GM12878 (cell line): ENCODE measurements at regions not wholly inside any gene's neighbourhood (a gene's known extent, or its start where the extent isn't known, plus 50 kb on each side); places are given as distances from the start of the nearest gene placed in this dataset.

Experiments used
- ATAC-seq: fragments of 200-7000 bp; cut with Tn5 transposase; 3 replicates; pipeline ENCODE4 v1.9.1; 2020; ENCODE audit warnings: mild to moderate bottlenecking, moderate library complexity
- BruUV-seq: library from RNA; stranded (reverse); fragments of 400-500 nt; replicated peaks from 2 replicates; lab custom pipeline; 2021; lab: Mats Ljungman, UMichigan
- CTCF ChIA-PET: fragments of 300-600 bp; sonication (Branson Sonifier 250); formaldehyde crosslinking; extraction: SDS; loops from one replicate; lab custom pipeline; 2021; ENCODE audit warnings: inconsistent platforms; lab: Yijun Ruan, JAX
- POLR2A ChIA-PET: fragments of 350-600 bp; formaldehyde crosslinking; extraction: SDS; loops from one replicate; lab custom pipeline; 2021; ENCODE audit warnings: inconsistent platforms; lab: Charles Lee
- RAD21 ChIA-PET: fragments of 300-600 bp; sonication (Branson Sonifier 250); formaldehyde crosslinking; loops from one replicate; lab custom pipeline; 2023; ENCODE audit warnings: antibody characterized with exemption; ENCODE audit not compliant: unreplicated experiment; lab: Charles Lee
- SMC1A ChIA-PET: fragments of 300-600 bp; sonication (Branson Sonifier 250); formaldehyde crosslinking; loops from one replicate; lab custom pipeline; 2023; ENCODE audit not compliant: unreplicated experiment, uncharacterized antibody; lab: Charles Lee
- DNase-seq: peaks from one replicate; pipeline ENCODE4 v3.0.0-alpha.2; 2011; ENCODE audit warnings: low read depth, low spot score
- FAIRE-seq: peaks from 3 replicates; lab custom pipeline; 2011; peaks lifted over from hg19 to GRCh38; lab: Jason Lieb, UNC
- H2AFZ ChIP-seq: 2 replicates; pipeline ENCODE4 v1.6.0; 2011; ENCODE audit warnings: low read depth, low read length, control low read depth; ENCODE audit not compliant: control insufficient read depth
- H3K27ac ChIP-seq: 2 replicates; pipeline ENCODE4 v1.5.1; 2011; ENCODE audit warnings: control low read depth; ENCODE audit not compliant: control insufficient read depth, insufficient read depth
- H3K27me3 ChIP-seq, 2 experiments: replicated peaks in 1 of 2; 2 replicates each; pipeline versions ENCODE4 v1.6.0 to v1.6.1; 2011; ENCODE audit warnings: low read length in 1 of 2; ENCODE audit not compliant: control insufficient read depth in 2 of 2, insufficient read depth in 2 of 2
- H3K36me3 ChIP-seq, 2 experiments: 2 replicates each; pipeline ENCODE4 v1.5.1; 2011; ENCODE audit warnings: low read length in 1 of 2; ENCODE audit not compliant: control insufficient read depth in 2 of 2, insufficient read depth in 2 of 2
- H3K4me1 ChIP-seq: 2 replicates; pipeline ENCODE4 v1.6.1; 2011; ENCODE audit warnings: mild to moderate bottlenecking, low read length, moderate library complexity, mixed read lengths; ENCODE audit not compliant: control insufficient read depth, insufficient read depth
- H3K4me2 ChIP-seq: 2 replicates; pipeline ENCODE4 v1.6.0; 2011; ENCODE audit warnings: control low read depth; ENCODE audit not compliant: control insufficient read depth, insufficient read depth
- H3K4me3 ChIP-seq: fragments of 200-600 bp; sonication (generic); 2 replicates; pipeline ENCODE4 v1.5.1; 2016
- H3K79me2 ChIP-seq: 2 replicates; pipeline ENCODE4 v1.6.0; 2011; ENCODE audit warnings: low read length; ENCODE audit not compliant: control insufficient read depth, insufficient read depth
- H3K9ac ChIP-seq: 2 replicates; pipeline ENCODE4 v1.8.0; 2011; ENCODE audit warnings: low read length, control low read depth, mixed read lengths; ENCODE audit not compliant: control insufficient read depth, insufficient read depth
- H3K9me3 ChIP-seq: replicated peaks from 3 replicates; pipeline ENCODE4 v1.5.1; 2011; ENCODE audit warnings: mild to moderate bottlenecking, low read length; ENCODE audit not compliant: control insufficient read depth, insufficient read depth
- H4K20me1 ChIP-seq: 2 replicates; pipeline ENCODE4 v1.6.0; 2011; ENCODE audit not compliant: control insufficient read depth, insufficient read depth
- ATF7 ChIP-seq: fragments of 450-650 bp; IDR thresholded peaks from 2 replicates; pipeline ENCODE4 v1.6.1; 2016; ENCODE audit warnings: low read depth, mild to moderate bottlenecking
- EP300 ChIP-seq, 2 experiments: fragments of 150-350 bp in 1 of 2; IDR thresholded peaks; 2 replicates each; pipeline ENCODE4 v1.6.1; 2011 to 2012; ENCODE audit warnings: low read depth in 2 of 2, low read length in 2 of 2, borderline replicate concordance in 1 of 2, improper control_type of control experiment in 1 of 2, inconsistent platforms in 1 of 2; ENCODE audit not compliant: control insufficient read depth in 1 of 2
- ESRRA ChIP-seq: IDR thresholded peaks from 2 replicates; pipeline ENCODE4 v1.6.1; 2012; ENCODE audit warnings: mild to moderate bottlenecking, low read length, improper control_type of control experiment
- KLF5 ChIP-seq: fragments of 450-650 bp; IDR thresholded peaks from 2 replicates; pipeline ENCODE4 v1.6.1; 2014; ENCODE audit warnings: mild to moderate bottlenecking; ENCODE audit not compliant: partially characterized antibody
- MEF2A ChIP-seq: IDR thresholded peaks from 2 replicates; pipeline ENCODE4 v1.6.1; 2011; ENCODE audit warnings: low read depth, mild to moderate bottlenecking, low read length, moderate library complexity; ENCODE audit not compliant: insufficient read depth
- NRF1 ChIP-seq: conservative IDR thresholded peaks from 2 replicates; pipeline ENCODE4 v1.6.1; 2011; ENCODE audit warnings: mild to moderate bottlenecking, low read depth, low read length, improper control_type of control experiment
- TARDBP ChIP-seq: IDR thresholded peaks from 2 replicates; pipeline ENCODE4 v1.6.1; 2016; ENCODE audit warnings: borderline replicate concordance
- TBL1XR1 ChIP-seq: IDR thresholded peaks from 2 replicates; pipeline ENCODE4 v1.6.1; 2012; ENCODE audit warnings: low read depth, low read length, improper control_type of control experiment
- ZNF274 ChIP-seq: IDR thresholded peaks from one replicate; pipeline ENCODE4 v1.8.0; 2011; ENCODE audit not compliant: insufficient read length, insufficient read depth
- ZNF384 ChIP-seq: IDR thresholded peaks from 2 replicates; pipeline ENCODE4 v1.6.1; 2012; ENCODE audit warnings: low read depth, mild to moderate bottlenecking, low read length, improper control_type of control experiment, borderline replicate concordance
- ZSCAN29 ChIP-seq: fragments of 450-650 bp; IDR thresholded peaks from 2 replicates; pipeline ENCODE4 v1.6.1; 2017; ENCODE audit warnings: mild to moderate bottlenecking, moderate library complexity
- WGBS: methylation state at CpG from one replicate; pipeline ENCODE4 v1.1.6; 2016; ENCODE audit warnings: low lambda C conversion rate; ENCODE audit not compliant: insufficient replicate concordance, insufficient coverage; ENCODE audit errors: missing lambda C conversion rate; 5-methylcytosine and 5-hydroxymethylcytosine counted together
- in situ Hi-C: fragments of 300-500 bp; cut with MboI; formaldehyde crosslinking; loops from 9 replicates; pipeline ENCODE4 v1.14.3; 2018; ENCODE audit warnings: mixed read lengths
- intact Hi-C: fragments of 100-400 bp; cut with micrococcal nuclease; formaldehyde crosslinking; loops from one replicate; pipeline ENCODE4 v1.14.2; 2022; ENCODE audit not compliant: unreplicated experiment
- TF ChIP-seq, protein P1 (sequence below): fragments of 450-650 bp; formaldehyde crosslinking; IDR thresholded peaks from 2 replicates; pipeline ENCODE4 v1.4.0; 2022; ENCODE audit warnings: mild to moderate bottlenecking, moderate library complexity
- TF ChIP-seq, protein P2 (sequence below): IDR thresholded peaks from 2 replicates; pipeline ENCODE4 v1.6.1; 2011; ENCODE audit warnings: borderline replicate concordance, low read depth, mild to moderate bottlenecking, moderate library complexity, low read length; ENCODE audit not compliant: insufficient read depth, poor library complexity, severe bottlenecking
- TF ChIP-seq, protein P3 (sequence below): IDR thresholded peaks from 2 replicates; pipeline ENCODE4 v1.6.1; 2012; ENCODE audit warnings: low read depth, low read length, improper control_type of control experiment
- TF ChIP-seq, protein P4 (sequence below): fragments of 450-650 bp; IDR thresholded peaks from 2 replicates; pipeline ENCODE4 v1.6.1; 2018; ENCODE audit warnings: mild to moderate bottlenecking, low read depth, moderate library complexity; ENCODE audit not compliant: partially characterized antibody

DNA sequence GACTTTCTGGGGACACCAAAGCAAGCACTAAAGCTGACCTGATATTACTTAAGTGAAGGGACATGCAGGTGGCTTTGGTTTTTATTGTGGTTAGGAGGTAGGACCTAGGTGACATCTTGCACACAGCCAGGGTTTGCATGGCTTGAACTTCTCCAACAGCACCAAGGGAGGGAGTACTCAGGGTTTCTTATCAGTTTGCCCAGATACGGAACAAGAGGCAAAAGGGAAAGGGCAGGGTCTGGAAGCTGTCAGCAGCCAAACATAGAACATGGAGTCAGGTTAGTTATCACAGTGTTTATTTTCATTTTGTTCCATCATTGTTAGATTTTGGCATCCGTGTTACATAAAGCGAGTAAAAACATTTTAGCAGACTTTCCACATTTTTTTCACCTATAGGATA is 186.3 kb upstream of the CLEC14A start:
- H3K9ac ChIP-seq: no peak overlapping the region
- no peaks in the 10 kb centered on the region for H3K36me3 ChIP-seq
- RAD21 ChIA-PET: no interaction called here
- H3K4me2 ChIP-seq: no peak overlapping the region
- intact Hi-C loops (no loop called here), in situ Hi-C loops (no loop called here)
- DNase-seq: no peak
- BruUV-seq: no TSS peak
- TF ChIP-seq EP300 (IDR thresholded peaks at IDR 0.05; ENCODE audit: borderline replicate concordance in 1 of 2, control insufficient read depth in 1 of 2, low read depth in 2 of 2, low read length in 2 of 2) (no peak), ESRRA (no peak), ATF7 (no peak), ZSCAN29 (no peak), TBL1XR1 (no peak), ZNF274 (no peak), MEF2A (no peak), TARDBP (no peak), KLF5 (no peak), NRF1 (no peak), ZNF384 (no peak)
- TF ChIP-seq, protein P1, sequence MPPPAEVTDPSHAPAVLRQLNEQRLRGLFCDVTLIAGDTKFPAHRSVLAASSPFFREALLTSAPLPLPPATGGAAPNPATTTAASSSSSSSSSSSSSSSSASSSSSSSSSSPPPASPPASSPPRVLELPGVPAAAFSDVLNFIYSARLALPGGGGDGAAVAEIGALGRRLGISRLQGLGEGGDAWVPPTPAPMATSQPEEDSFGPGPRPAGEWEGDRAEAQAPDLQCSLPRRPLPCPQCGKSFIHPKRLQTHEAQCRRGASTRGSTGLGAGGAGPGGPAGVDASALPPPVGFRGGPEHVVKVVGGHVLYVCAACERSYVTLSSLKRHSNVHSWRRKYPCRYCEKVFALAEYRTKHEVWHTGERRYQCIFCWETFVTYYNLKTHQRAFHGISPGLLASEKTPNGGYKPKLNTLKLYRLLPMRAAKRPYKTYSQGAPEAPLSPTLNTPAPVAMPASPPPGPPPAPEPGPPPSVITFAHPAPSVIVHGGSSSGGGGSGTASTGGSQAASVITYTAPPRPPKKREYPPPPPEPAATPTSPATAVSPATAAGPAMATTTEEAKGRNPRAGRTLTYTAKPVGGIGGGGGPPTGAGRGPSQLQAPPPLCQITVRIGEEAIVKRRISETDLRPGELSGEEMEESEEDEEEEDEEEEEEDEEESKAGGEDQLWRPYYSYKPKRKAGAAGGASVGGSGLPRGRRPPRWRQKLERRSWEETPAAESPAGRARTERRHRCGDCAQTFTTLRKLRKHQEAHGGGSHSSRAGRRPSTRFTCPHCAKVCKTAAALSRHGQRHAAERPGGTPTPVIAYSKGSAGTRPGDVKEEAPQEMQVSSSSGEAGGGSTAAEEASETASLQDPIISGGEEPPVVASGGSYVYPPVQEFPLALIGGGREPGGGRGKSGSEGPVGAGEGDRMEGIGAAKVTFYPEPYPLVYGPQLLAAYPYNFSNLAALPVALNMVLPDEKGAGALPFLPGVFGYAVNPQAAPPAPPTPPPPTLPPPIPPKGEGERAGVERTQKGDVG (CRISPR knock-in tag): no peak
- TF ChIP-seq, protein P2, sequence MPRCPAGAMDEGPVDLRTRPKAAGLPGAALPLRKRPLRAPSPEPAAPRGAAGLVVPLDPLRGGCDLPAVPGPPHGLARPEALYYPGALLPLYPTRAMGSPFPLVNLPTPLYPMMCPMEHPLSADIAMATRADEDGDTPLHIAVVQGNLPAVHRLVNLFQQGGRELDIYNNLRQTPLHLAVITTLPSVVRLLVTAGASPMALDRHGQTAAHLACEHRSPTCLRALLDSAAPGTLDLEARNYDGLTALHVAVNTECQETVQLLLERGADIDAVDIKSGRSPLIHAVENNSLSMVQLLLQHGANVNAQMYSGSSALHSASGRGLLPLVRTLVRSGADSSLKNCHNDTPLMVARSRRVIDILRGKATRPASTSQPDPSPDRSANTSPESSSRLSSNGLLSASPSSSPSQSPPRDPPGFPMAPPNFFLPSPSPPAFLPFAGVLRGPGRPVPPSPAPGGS: no peak
- TF ChIP-seq, protein P3, sequence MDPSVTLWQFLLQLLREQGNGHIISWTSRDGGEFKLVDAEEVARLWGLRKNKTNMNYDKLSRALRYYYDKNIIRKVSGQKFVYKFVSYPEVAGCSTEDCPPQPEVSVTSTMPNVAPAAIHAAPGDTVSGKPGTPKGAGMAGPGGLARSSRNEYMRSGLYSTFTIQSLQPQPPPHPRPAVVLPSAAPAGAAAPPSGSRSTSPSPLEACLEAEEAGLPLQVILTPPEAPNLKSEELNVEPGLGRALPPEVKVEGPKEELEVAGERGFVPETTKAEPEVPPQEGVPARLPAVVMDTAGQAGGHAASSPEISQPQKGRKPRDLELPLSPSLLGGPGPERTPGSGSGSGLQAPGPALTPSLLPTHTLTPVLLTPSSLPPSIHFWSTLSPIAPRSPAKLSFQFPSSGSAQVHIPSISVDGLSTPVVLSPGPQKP: no peak
- TF ChIP-seq, protein P4, sequence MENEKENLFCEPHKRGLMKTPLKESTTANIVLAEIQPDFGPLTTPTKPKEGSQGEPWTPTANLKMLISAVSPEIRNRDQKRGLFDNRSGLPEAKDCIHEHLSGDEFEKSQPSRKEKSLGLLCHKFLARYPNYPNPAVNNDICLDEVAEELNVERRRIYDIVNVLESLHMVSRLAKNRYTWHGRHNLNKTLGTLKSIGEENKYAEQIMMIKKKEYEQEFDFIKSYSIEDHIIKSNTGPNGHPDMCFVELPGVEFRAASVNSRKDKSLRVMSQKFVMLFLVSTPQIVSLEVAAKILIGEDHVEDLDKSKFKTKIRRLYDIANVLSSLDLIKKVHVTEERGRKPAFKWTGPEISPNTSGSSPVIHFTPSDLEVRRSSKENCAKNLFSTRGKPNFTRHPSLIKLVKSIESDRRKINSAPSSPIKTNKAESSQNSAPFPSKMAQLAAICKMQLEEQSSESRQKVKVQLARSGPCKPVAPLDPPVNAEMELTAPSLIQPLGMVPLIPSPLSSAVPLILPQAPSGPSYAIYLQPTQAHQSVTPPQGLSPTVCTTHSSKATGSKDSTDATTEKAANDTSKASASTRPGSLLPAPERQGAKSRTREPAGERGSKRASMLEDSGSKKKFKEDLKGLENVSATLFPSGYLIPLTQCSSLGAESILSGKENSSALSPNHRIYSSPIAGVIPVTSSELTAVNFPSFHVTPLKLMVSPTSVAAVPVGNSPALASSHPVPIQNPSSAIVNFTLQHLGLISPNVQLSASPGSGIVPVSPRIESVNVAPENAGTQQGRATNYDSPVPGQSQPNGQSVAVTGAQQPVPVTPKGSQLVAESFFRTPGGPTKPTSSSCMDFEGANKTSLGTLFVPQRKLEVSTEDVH: no peak
- TF ChIP-seq, all 136 proteins: peak for 0
- H3K79me2 ChIP-seq: no peaks in the 10 kb centered on the region
- ChIA-PET SMC1A (interaction anchor here (0.9 to 1.7 kb wide), 2 partner anchors 12 to 32 kb away, joined by 3 to 4 read pairs; no protein-coding TSS in a partner anchor), POLR2A (no interaction called here), CTCF (no interaction called here)
- H4K20me1 ChIP-seq: no peaks in the 10 kb centered on the region
- H3K4me1 ChIP-seq: no peaks in the 10 kb centered on the region
- 31% methylated on average over 3 of the region's 3 CpGs for WGBS
- H3K4me3 ChIP-seq: no peak overlapping the region
- no peak for FAIRE-seq
- no peaks in the 10 kb centered on the region for H3K27me3 ChIP-seq
- ATAC-seq: no peak
- H3K27ac ChIP-seq: no peak overlapping the region
- H2AFZ ChIP-seq: no peak overlapping the region
- no peaks in the 10 kb centered on the region for H3K9me3 ChIP-seq
